GM19467 (cell line): ENCODE measurements at regions not wholly inside any gene's neighbourhood (a gene's known extent, or its start where the extent isn't known, plus 50 kb on each side); places are given as distances from the start of the nearest gene placed in this dataset.
"Not testable (repeated sequence)": the region's sequence is repeated elsewhere in the genome, so short reads cannot be mapped to it uniquely, and the experiment has no call there.

Experiments
- ATAC-seq: cut with Tn5 transposase; IDR thresholded peaks from one replicate; pipeline ENCODE4 v1.9.1; 2021; ENCODE audit warnings: mild to moderate bottlenecking, moderate library complexity; ENCODE audit not compliant: unreplicated experiment

GRCh38 chr16:7867831-7868230 lies 535.2 kb downstream of the RBFOX1 start:
- no peak for ATAC-seq

GRCh38 chr16:7866144-7866543 lies 533.5 kb downstream of the RBFOX1 start:
- no peak for ATAC-seq

- not testable (repeated sequence) for ATAC-seq
Measured at GRCh38 chr16:7865393-7865792, 532.7 kb downstream of the RBFOX1 start.

- no peak for ATAC-seq
Measured at GRCh38 chr16:7861891-7862582, 529.4 kb downstream of the RBFOX1 start.

GRCh38 chr16:7853197-7853596 lies 520.6 kb downstream of the RBFOX1 start:
- ATAC-seq = no peak

GRCh38 chr16:7849841-7850240 lies 517.2 kb downstream of the RBFOX1 start:
- no peak for ATAC-seq

- no peak for ATAC-seq
Measured at GRCh38 chr16:7843261-7843660, 510.6 kb downstream of the RBFOX1 start.

- no peak for ATAC-seq
Measured at GRCh38 chr16:7839568-7839967, 506.9 kb downstream of the RBFOX1 start.

- no peak for ATAC-seq
Measured at GRCh38 chr16:7834771-7835431, 502.3 kb downstream of the RBFOX1 start.

GRCh38 chr16:7820816-7821215 lies 488.2 kb downstream of the RBFOX1 start:
- no peak for ATAC-seq

GRCh38 chr16:7805686-7806396 lies 473.2 kb downstream of the RBFOX1 start:
- no peak for ATAC-seq

GRCh38 chr16:7804635-7805195 lies 472.1 kb downstream of the RBFOX1 start:
- ATAC-seq = no peak

- ATAC-seq = no peak
Measured at GRCh38 chr16:7792346-7792745, 459.7 kb downstream of the RBFOX1 start.

- ATAC-seq = no peak
Measured at GRCh38 chr16:7791028-7791590, 458.5 kb downstream of the RBFOX1 start.

- ATAC-seq = no peak
Measured at GRCh38 chr16:7775072-7775488, 442.4 kb downstream of the RBFOX1 start.

GRCh38 chr16:7772722-7773121 lies 440.1 kb downstream of the RBFOX1 start:
- ATAC-seq = no peak

- ATAC-seq = not testable (repeated sequence)
Measured at GRCh38 chr16:7769091-7769490, 436.4 kb downstream of the RBFOX1 start.

GRCh38 chr16:7765079-7765550 lies 432.5 kb downstream of the RBFOX1 start:
- no peak for ATAC-seq

- no peak for ATAC-seq
Measured at GRCh38 chr16:7763111-7763510, 430.5 kb downstream of the RBFOX1 start.
